Activated naive CD4-positive, alpha-beta T cell treated with anti-CD3 and anti-CD28 coated beads, Interleukin-2, amount 50 U/mL, for 16 hours (primary cell): ENCODE measurements at regions not wholly inside any gene's neighbourhood (a gene's known extent, or its start where the extent isn't known, plus 50 kb on each side); places are given as distances from the start of the nearest gene placed in this dataset.

Source experiments
- DNase-seq: peaks from one replicate; pipeline ENCODE4 v3.0.0-alpha.2; 2020

- DNase-seq, result no peak
These were observed 65.3 kb upstream of the IL12A start for GRCh38 chr3:159923336-159923735.

DNA sequence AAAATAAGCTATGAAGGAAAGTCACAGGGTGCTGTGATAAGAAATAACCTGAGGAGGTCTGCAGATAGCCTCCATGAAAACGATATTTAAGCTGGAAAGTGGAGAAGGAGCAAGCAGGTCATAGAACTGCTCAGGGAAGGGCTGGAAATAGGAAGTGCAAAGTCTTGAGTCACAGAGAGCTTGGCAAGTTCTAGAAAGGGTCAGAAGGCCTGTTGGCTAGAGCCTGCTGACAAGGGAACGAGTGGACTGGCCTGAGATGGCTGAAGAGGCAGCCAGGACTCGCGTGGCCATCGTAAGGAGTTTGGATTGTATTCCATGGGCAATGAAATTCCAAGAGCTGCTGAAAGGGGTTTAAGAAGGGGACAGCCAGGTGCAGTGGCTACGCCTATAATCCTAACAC is 64.7 kb upstream of the IL12A start:
- no peak for DNase-seq

DNA sequence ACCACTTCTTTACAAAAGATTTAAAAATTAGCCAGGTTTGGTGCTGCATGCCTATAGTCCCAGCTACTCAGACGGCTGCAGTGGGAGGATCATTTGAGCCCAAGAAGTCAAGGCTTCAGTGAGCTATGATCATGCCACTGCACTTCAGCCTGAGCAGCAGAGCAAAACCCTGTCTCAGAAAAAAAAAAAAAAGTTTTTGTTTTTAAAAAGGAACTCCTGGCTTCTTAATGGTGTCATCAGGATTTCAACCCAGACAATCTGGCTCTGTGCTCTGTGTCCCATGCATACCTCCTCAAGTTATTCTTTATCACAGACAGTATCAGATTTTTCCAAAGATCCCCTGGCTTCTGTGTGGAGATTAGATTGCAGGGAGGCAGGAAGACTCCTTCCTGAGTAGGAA is 64.2 kb upstream of the IL12A start:
- DNase-seq, result no peak

DNA sequence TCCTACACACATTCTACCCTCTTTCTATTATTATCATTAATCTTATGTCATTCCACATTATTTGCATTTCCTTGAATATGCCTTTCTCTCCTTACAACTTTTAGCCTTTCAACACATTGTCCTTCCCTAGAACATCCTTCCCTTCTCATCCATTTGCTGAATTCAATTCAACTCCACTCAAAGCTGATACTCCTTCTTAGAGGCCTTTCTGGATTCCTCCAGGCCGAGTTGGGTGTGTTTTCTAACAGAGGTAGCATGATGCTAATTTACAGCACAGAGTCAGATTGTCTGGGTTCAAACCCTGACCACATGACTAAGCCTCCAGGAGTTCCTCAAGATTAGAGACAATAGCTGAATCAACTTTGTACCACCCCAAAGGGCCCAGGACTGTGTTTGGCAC is 63.4 kb upstream of the IL12A start:
- DNase-seq, result no peak

DNA sequence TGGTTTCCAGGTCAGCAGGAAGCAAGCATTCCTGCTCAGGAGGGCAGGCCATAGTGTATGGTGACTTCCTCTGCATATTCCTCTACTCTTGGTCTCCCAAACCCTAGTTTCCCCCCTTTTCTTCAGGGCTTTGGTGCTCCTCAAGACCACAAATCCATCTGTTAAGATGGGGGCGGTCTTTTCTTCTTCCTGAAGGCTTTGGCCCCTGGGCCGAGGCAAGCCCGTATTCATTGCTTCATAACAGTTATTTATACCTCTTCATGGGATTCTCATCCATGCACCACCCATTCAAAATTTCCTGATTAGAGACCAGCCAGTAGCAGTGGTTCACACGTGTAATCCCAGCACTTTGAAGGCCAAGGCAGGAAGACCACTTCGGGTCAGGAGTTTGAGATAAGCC is 62.1 kb upstream of the IL12A start:
- no peak for DNase-seq

GRCh38 chr3:159928071-159928491 is 60.6 kb upstream of the IL12A start:
- DNase-seq, result no peak

- no peak for DNase-seq
These were observed 60.0 kb upstream of the IL12A start for GRCh38 chr3:159928666-159929065.

- DNase-seq, result no peak
These were observed 59.2 kb upstream of the IL12A start for GRCh38 chr3:159929171-159930141.

- no peak for DNase-seq
These were observed 54.4 kb upstream of the IL12A start for GRCh38 chr3:159934216-159934615.

- no peak for DNase-seq
These were observed 52.1 kb upstream of the IL12A start for GRCh38 chr3:159936541-159936940.

DNA sequence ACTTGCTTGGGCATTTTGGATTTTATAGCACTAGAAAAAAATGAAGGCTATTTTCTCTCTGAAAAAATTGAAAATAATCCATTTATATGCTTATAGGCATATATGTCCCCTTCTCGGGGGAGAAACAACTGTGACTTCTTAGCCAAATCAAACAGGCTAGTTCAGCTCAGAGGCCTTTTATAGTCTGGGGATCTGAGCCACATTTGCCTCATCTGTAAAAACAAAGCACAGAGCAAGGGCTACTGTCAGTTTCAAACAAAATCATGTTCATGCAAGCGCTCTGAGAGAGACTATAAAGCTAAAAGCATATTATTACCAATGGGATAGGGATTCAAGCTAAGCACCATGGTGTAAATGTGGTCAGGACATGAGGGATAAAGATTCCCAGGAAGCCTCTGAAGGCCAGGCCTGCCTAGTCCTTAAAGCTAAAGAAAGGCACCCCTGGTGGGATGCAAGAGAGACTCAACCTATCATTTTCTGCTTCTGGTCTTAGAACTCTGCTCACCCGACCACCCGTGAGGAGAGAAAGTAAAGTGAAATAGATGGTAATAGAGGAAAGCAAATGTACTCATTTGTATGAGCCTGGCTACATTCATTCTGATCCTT is 51.0 kb upstream of the IL12A start:
- no peak for DNase-seq

DNA sequence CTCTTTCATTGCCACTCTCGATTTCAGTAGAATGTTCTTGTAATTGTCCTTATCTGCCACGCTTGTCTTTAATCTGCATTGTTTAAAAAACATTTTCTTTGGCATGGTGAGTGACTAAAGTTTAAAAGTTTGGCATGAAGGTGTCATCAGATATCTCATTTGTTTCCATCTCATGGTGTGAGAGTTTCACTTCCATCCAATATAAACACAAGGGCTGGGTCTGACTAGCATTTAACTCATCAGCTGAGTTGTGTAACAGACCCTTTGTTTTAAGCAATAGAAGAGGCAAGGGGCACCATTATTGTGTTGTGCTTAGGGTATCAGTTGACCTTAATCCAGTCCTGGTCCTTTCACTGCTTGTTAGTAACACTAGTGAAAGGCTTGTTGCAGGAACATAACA is 49.9 kb upstream of the IL12A start:
- DNase-seq, result no peak
